Peyer's patch (tissue), 4 donors: ENCODE measurements at regions not wholly inside any gene's neighbourhood (a gene's known extent, or its start where the extent isn't known, plus 50 kb on each side); places are given as distances from the start of the nearest gene placed in this dataset.
A peak's percentile ranks its signal among the peaks of the same experiment; 100 is the strongest.

ENCODE experiments used
- POLR2A ChIP-seq, 2 donors: fragments of 450-650 bp; IDR thresholded peaks; one replicate each; pipeline ENCODE4 v1.5.1; 2017; ENCODE audit warnings: antibody characterized with exemption in 2 of 2, mild to moderate bottlenecking in 2 of 2, moderate library complexity in 2 of 2
- TF ChIP-seq, protein P1 (sequence below), 6 experiments: fragments of 450-650 bp in 4 of 6; fragments of 200-600 bp in 2 of 6; sonication (generic) in 1 of 6; IDR thresholded peaks; one replicate each; pipeline ENCODE4 v1.5.1; 2017 to 2019; ENCODE audit warnings: antibody characterized with exemption in 6 of 6, mild to moderate bottlenecking in 3 of 6, moderate library complexity in 1 of 6

DNA sequence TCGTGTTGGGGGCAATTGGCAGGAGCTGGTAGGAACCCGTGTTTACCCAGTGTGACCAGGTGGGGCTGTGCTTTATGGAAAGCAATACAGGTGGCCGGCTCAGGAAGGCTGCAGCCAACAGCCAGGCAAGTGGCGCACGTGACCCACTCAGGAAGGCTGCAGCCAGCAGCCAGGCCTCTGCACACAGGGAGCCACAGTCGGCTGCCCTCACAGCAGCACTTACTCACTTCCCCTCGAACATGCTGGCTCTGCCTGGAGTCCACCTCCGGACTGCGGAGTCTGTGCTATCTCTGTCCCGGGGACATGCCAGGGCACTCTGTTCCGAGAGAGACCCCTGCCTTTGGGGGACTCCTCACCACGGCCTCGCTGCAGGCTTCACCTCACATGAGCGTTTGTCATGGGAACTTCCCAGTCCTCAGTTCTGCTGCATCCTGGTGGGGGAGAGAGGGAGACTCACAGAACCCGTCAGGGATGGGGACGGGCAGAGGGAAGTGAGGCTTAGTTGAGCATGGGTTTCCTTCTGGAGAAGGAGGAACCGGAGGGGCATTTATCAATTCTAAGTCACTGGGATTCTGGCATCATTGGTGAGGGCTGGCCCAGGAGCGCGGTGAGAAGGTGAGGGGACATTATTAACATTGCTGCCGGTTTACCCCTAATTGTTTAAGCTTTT is 76.8 kb downstream of the TTLL2 start:
- TF ChIP-seq, protein P1, sequence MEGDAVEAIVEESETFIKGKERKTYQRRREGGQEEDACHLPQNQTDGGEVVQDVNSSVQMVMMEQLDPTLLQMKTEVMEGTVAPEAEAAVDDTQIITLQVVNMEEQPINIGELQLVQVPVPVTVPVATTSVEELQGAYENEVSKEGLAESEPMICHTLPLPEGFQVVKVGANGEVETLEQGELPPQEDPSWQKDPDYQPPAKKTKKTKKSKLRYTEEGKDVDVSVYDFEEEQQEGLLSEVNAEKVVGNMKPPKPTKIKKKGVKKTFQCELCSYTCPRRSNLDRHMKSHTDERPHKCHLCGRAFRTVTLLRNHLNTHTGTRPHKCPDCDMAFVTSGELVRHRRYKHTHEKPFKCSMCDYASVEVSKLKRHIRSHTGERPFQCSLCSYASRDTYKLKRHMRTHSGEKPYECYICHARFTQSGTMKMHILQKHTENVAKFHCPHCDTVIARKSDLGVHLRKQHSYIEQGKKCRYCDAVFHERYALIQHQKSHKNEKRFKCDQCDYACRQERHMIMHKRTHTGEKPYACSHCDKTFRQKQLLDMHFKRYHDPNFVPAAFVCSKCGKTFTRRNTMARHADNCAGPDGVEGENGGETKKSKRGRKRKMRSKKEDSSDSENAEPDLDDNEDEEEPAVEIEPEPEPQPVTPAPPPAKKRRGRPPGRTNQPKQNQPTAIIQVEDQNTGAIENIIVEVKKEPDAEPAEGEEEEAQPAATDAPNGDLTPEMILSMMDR (IDR thresholded peaks at IDR 0.05) = peak in 1 of 6 experiments; percentile 4
- no peak for TF ChIP-seq POLR2A (IDR thresholded peaks at IDR 0.05)
